HG03097 (cell line): ENCODE measurements at regions not wholly inside any gene's neighbourhood (a gene's known extent, or its start where the extent isn't known, plus 50 kb on each side); places are given as distances from the start of the nearest gene placed in this dataset.

Experiments
- ATAC-seq: cut with Tn5 transposase; IDR thresholded peaks from one replicate; pipeline ENCODE4 v1.9.1; 2021; ENCODE audit not compliant: unreplicated experiment, low FRiP score

- ATAC-seq = peak; percentile 98
These were observed 66.2 kb downstream of the PTGER2 start for GRCh38 chr14:52380294-52380693.
